SK-N-MC (cell line): ENCODE measurements at regions not wholly inside any gene's neighbourhood (a gene's known extent, or its start where the extent isn't known, plus 50 kb on each side); places are given as distances from the start of the nearest gene placed in this dataset.

Source experiments
- DNase-seq: peaks from one replicate; pipeline ENCODE4 v3.0.0-alpha.2; 2011; ENCODE audit warnings: low read depth, low spot score
- H3K27ac ChIP-seq: fragments of 200-600 bp; sonication (generic); 2 replicates; pipeline ENCODE4 v1.5.1; 2016; ENCODE audit warnings: mixed run types
- H3K36me3 ChIP-seq: fragments of 200-600 bp; sonication (generic); 2 replicates; pipeline ENCODE4 v1.6.1; 2017; ENCODE audit warnings: antibody characterized with exemption, low read length, mixed read lengths; ENCODE audit not compliant: insufficient read depth
- H3K4me3 ChIP-seq: fragments of 200-600 bp; sonication (generic); 2 replicates; pipeline ENCODE4 v1.5.1; 2016
- H3K9ac ChIP-seq: fragments of 200-600 bp; sonication (generic); 2 replicates; pipeline ENCODE4 v1.8.0; 2017; ENCODE audit warnings: mixed run types, mixed read lengths; ENCODE audit not compliant: insufficient read length
- H3K9me3 ChIP-seq: fragments of 200-600 bp; sonication (generic); 2 replicates; pipeline ENCODE4 v1.6.1; 2017; ENCODE audit warnings: low read depth, mild to moderate bottlenecking, antibody characterized with exemption, low read length, moderate library complexity, mixed read lengths
- EZH2 ChIP-seq: fragments of 200-600 bp; sonication (generic); IDR thresholded peaks from one replicate; pipeline ENCODE4 v1.6.1; 2017; ENCODE audit warnings: antibody characterized with exemption
- FOXP2 ChIP-seq: optimal IDR thresholded peaks from 2 replicates; pipeline ENCODE3; 2011; ENCODE audit warnings: mild to moderate bottlenecking, moderate library complexity; ENCODE audit not compliant: insufficient read depth; ENCODE audit errors: extremely low read length, control extremely low read depth
- POLR2AphosphoS5 ChIP-seq: IDR thresholded peaks from 2 replicates; pipeline ENCODE4 v1.6.1; 2012; ENCODE audit warnings: mild to moderate bottlenecking, low read depth, low read length, borderline replicate concordance

GRCh38 chr10:4541292-4541691, 284.7 kb upstream of the AKR1E2 start:
- no peak for DNase-seq
- Histone ChIP-seq H3K9ac (no peak overlapping the region), H3K27ac (no peak overlapping the region), H3K36me3 (no peaks in the 10 kb centered on the region), H3K9me3 (no peaks in the 10 kb centered on the region), H3K4me3 (no peak overlapping the region)
- TF ChIP-seq FOXP2 (no peak), POLR2AphosphoS5 (no peak), EZH2 (no peak)

DNA sequence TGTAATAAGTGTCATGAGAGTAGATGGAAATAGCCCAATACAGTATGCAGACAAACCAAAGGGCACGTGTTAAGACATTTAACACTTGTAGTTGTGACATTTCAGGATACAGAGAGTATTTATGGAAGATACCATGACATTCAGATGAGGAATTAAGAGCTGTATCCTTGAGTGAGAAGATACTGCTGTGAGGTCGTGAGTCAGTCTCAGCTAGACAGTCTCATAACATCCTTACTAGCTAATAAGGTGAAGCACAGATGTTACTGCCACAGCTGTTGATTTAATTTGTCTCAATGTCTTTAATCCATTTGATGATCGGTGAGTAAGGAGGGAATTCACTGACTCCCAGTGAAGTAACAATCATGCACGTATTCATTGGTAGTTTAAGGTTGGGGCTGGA, 288.0 kb upstream of the AKR1E2 start:
- no peaks in the 10 kb centered on the region for H3K9me3 ChIP-seq
- TF ChIP-seq FOXP2 (no peak), EZH2 (no peak), POLR2AphosphoS5 (no peak)
- DNase-seq = no peak
- H3K9ac ChIP-seq = no peak overlapping the region
- no peaks in the 10 kb centered on the region for H3K36me3 ChIP-seq
- no peak overlapping the region for H3K27ac ChIP-seq
- H3K4me3 ChIP-seq = no peak overlapping the region

DNA sequence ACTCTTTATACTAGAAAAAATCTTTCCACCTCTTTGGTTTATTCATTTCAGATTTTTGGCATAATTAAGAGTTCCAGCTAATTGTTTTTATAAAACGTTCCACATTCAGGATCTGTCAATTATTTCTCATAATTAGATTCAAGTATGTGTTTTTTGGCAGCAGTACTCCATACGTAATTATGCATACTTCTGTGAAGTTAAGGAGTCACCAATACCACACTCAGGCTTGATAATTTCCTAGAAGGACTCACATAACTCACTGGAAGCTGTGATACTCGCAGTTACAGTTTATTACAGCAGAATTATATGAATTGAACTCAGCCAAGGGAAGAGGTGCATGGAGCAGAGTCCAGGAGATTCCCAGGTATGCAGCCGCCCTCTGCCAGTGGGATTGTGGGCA, 290.5 kb upstream of the AKR1E2 start:
- DNase-seq = no peak
- Histone ChIP-seq H3K27ac (no peak overlapping the region), H3K9me3 (no peaks in the 10 kb centered on the region), H3K9ac (no peak overlapping the region), H3K4me3 (no peak overlapping the region), H3K36me3 (no peaks in the 10 kb centered on the region)
- TF ChIP-seq EZH2 (no peak), FOXP2 (no peak)

- Histone ChIP-seq H3K36me3 (no peaks in the 10 kb centered on the region), H3K9ac (no peak overlapping the region), H3K27ac (no peak overlapping the region), H3K9me3 (no peaks in the 10 kb centered on the region), H3K4me3 (no peak overlapping the region)
- no peak for DNase-seq
- no peak for TF ChIP-seq EZH2
- TF ChIP-seq FOXP2 = no peak
- no peak for TF ChIP-seq POLR2AphosphoS5
Measured at GRCh38 chr10:4533621-4534020, 292.4 kb upstream of the AKR1E2 start.

GRCh38 chr10:4532976-4533375, 293.0 kb upstream of the AKR1E2 start:
- DNase-seq = no peak
- Histone ChIP-seq H3K9me3 (no peaks in the 10 kb centered on the region), H3K27ac (no peak overlapping the region), H3K36me3 (no peaks in the 10 kb centered on the region), H3K4me3 (no peak overlapping the region), H3K9ac (no peak overlapping the region)
- TF ChIP-seq EZH2 (no peak), FOXP2 (no peak), POLR2AphosphoS5 (no peak)

- DNase-seq = no peak
- H3K36me3 ChIP-seq = no peaks in the 10 kb centered on the region
- H3K9ac ChIP-seq = no peak overlapping the region
- no peak overlapping the region for H3K4me3 ChIP-seq
- TF ChIP-seq POLR2AphosphoS5 (no peak), FOXP2 (no peak), EZH2 (no peak)
- H3K9me3 ChIP-seq = no peaks in the 10 kb centered on the region
- no peak overlapping the region for H3K27ac ChIP-seq
Measured at GRCh38 chr10:4532467-4532866, 293.5 kb upstream of the AKR1E2 start.

GRCh38 chr10:4532011-4532410, 294.0 kb upstream of the AKR1E2 start:
- no peak for DNase-seq
- TF ChIP-seq EZH2 (no peak), FOXP2 (no peak), POLR2AphosphoS5 (no peak)
- Histone ChIP-seq H3K9ac (no peak overlapping the region), H3K9me3 (no peaks in the 10 kb centered on the region), H3K4me3 (no peak overlapping the region), H3K27ac (no peak overlapping the region), H3K36me3 (no peaks in the 10 kb centered on the region)

GRCh38 chr10:4529266-4529665, 296.7 kb upstream of the AKR1E2 start:
- H3K27ac ChIP-seq = no peak overlapping the region

GRCh38 chr10:4527281-4527970, 298.6 kb upstream of the AKR1E2 start:
- no peaks in the 10 kb centered on the region for H3K9me3 ChIP-seq
- TF ChIP-seq FOXP2 = no peak
- no peak for TF ChIP-seq EZH2
- no peak for TF ChIP-seq POLR2AphosphoS5
- no peak overlapping the region for H3K4me3 ChIP-seq
- DNase-seq = no peak
- H3K36me3 ChIP-seq = no peaks in the 10 kb centered on the region
- H3K9ac ChIP-seq = no peak overlapping the region
- H3K27ac ChIP-seq = no peak overlapping the region

More at GRCh38 chr10:4529266-4529665, 296.7 kb upstream of the AKR1E2 start:
- no peak overlapping the region for H3K9ac ChIP-seq
- TF ChIP-seq POLR2AphosphoS5 (no peak), FOXP2 (no peak), EZH2 (no peak)
- H3K9me3 ChIP-seq = no peaks in the 10 kb centered on the region
- H3K4me3 ChIP-seq = no peak overlapping the region
- no peaks in the 10 kb centered on the region for H3K36me3 ChIP-seq
- no peak for DNase-seq
